ENCODE measurements at regions not wholly inside any gene's neighbourhood (a gene's known extent, or its start where the extent isn't known, plus 50 kb on each side); places are given as distances from the start of the nearest gene placed in this dataset.

- no peak for TF ChIP-seq CTCF (IDR thresholded peaks at IDR 0.05; ENCODE audit: low read length)
- TF ChIP-seq EZH2 (IDR thresholded peaks at IDR 0.05; ENCODE audit: borderline replicate concordance, low read length), result no peak
Measured at GRCh38 chr5:130427222-130427955, 523.1 kb downstream of the CHSY3 start.

GRCh38 chr5:130425424-130425823, 521.2 kb downstream of the CHSY3 start:
- H3K4me3 ChIP-seq (ENCODE audit: low read depth, low read length, poor library complexity, severe bottlenecking), result no peak overlapping the region
- no peak overlapping the region for H3K4me2 ChIP-seq (ENCODE audit: low read length)
- no peak for TF ChIP-seq CTCF (IDR thresholded peaks at IDR 0.05; ENCODE audit: low read length)
- no peak for TF ChIP-seq EZH2 (IDR thresholded peaks at IDR 0.05; ENCODE audit: borderline replicate concordance, low read length)
- H4K20me1 ChIP-seq (ENCODE audit: insufficient read depth, low read length), result no peaks in the 10 kb centered on the region
- H3K27ac ChIP-seq (ENCODE audit: low read depth, low read length, poor library complexity, severe bottlenecking), result no peak overlapping the region
- H3K9me2 ChIP-seq (ENCODE audit: low read depth, low read length), result no peaks in the 10 kb centered on the region
- H3K9me3 ChIP-seq (ENCODE audit: low read length), result no peaks in the 10 kb centered on the region
- H3K4me1 ChIP-seq (ENCODE audit: insufficient read depth, low read length, severe bottlenecking), result no peaks in the 10 kb centered on the region
- H3K27me3 ChIP-seq (ENCODE audit: insufficient read depth, low read length), result no peaks in the 10 kb centered on the region
- H3K36me3 ChIP-seq (ENCODE audit: insufficient read depth, low read length), result no peaks in the 10 kb centered on the region
- no peaks in the 10 kb centered on the region for H3K79me2 ChIP-seq (ENCODE audit: insufficient read depth, low read length)
- H2AFZ ChIP-seq (ENCODE audit: low read length), result no peak overlapping the region
- H3F3A ChIP-seq (ENCODE audit: insufficient read depth, low read length), result no peaks in the 10 kb centered on the region
- no peak overlapping the region for H3K9ac ChIP-seq (ENCODE audit: low read length)

More at GRCh38 chr5:130427222-130427955, 523.1 kb downstream of the CHSY3 start:
- Histone ChIP-seq H3F3A (ENCODE audit: insufficient read depth, low read length) (no peaks in the 10 kb centered on the region), H4K20me1 (ENCODE audit: insufficient read depth, low read length) (no peaks in the 10 kb centered on the region), H3K9ac (ENCODE audit: low read length) (no peak overlapping the region), H3K79me2 (ENCODE audit: insufficient read depth, low read length) (no peaks in the 10 kb centered on the region), H3K9me2 (ENCODE audit: low read depth, low read length) (no peaks in the 10 kb centered on the region), H3K27ac (ENCODE audit: low read depth, low read length, poor library complexity, severe bottlenecking) (no peak overlapping the region), H3K27me3 (ENCODE audit: insufficient read depth, low read length) (no peaks in the 10 kb centered on the region), H3K4me1 (ENCODE audit: insufficient read depth, low read length, severe bottlenecking) (no peaks in the 10 kb centered on the region), H2AFZ (ENCODE audit: low read length) (no peak overlapping the region), H3K4me3 (ENCODE audit: low read depth, low read length, poor library complexity, severe bottlenecking) (no peak overlapping the region), H3K4me2 (ENCODE audit: low read length) (no peak overlapping the region), H3K36me3 (ENCODE audit: insufficient read depth, low read length) (no peaks in the 10 kb centered on the region), H3K9me3 (ENCODE audit: low read length) (no peaks in the 10 kb centered on the region)

GRCh38 chr5:130424341-130424740, 520.1 kb downstream of the CHSY3 start:
- no peak overlapping the region for H2AFZ ChIP-seq (ENCODE audit: low read length)
- no peaks in the 10 kb centered on the region for H4K20me1 ChIP-seq (ENCODE audit: insufficient read depth, low read length)
- no peaks in the 10 kb centered on the region for H3F3A ChIP-seq (ENCODE audit: insufficient read depth, low read length)

More at GRCh38 chr5:130424341-130424740, 520.1 kb downstream of the CHSY3 start:
- no peaks in the 10 kb centered on the region for H3K79me2 ChIP-seq (ENCODE audit: insufficient read depth, low read length)
- no peak overlapping the region for H3K9ac ChIP-seq (ENCODE audit: low read length)
- no peaks in the 10 kb centered on the region for H3K9me2 ChIP-seq (ENCODE audit: low read depth, low read length)
- no peak overlapping the region for H3K4me2 ChIP-seq (ENCODE audit: low read length)
- no peak for TF ChIP-seq CTCF (IDR thresholded peaks at IDR 0.05; ENCODE audit: low read length)
- no peak for TF ChIP-seq EZH2 (IDR thresholded peaks at IDR 0.05; ENCODE audit: borderline replicate concordance, low read length)
- H3K9me3 ChIP-seq (ENCODE audit: low read length), result no peaks in the 10 kb centered on the region
- H3K4me1 ChIP-seq (ENCODE audit: insufficient read depth, low read length, severe bottlenecking), result no peaks in the 10 kb centered on the region
- H3K36me3 ChIP-seq (ENCODE audit: insufficient read depth, low read length), result no peaks in the 10 kb centered on the region
- no peaks in the 10 kb centered on the region for H3K27me3 ChIP-seq (ENCODE audit: insufficient read depth, low read length)
- H3K4me3 ChIP-seq (ENCODE audit: low read depth, low read length, poor library complexity, severe bottlenecking), result no peak overlapping the region
- no peak overlapping the region for H3K27ac ChIP-seq (ENCODE audit: low read depth, low read length, poor library complexity, severe bottlenecking)
